ENCODE measurements at regions not wholly inside any gene's neighbourhood (a gene's known extent, or its start where the extent isn't known, plus 50 kb on each side); places are given as distances from the start of the nearest gene placed in this dataset.

DNA sequence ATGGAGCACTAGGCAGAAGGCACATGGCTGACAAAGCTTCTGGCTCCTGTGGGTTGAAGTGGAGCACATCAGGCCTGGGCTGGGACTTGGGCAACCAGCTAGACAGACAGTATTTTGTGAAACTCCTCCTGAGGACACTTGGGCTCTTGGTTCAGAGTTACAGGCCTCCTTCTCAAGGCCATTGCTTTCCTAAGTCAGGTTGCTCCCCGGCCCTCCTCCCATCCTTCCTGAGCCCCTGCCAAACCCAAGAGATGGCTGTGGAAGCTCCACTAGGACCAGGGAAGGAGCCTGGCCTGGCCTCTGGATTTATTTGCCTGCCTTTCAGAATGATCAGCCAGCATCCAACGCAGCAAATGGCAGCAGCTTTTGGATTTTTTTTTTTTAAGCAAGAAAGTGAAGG lies 56.3 kb downstream of the MAGEF1 start:
- intact Hi-C loops (cut with DNase I): no loop called here
- H3K27ac ChIP-seq: no peak overlapping the region

DNA sequence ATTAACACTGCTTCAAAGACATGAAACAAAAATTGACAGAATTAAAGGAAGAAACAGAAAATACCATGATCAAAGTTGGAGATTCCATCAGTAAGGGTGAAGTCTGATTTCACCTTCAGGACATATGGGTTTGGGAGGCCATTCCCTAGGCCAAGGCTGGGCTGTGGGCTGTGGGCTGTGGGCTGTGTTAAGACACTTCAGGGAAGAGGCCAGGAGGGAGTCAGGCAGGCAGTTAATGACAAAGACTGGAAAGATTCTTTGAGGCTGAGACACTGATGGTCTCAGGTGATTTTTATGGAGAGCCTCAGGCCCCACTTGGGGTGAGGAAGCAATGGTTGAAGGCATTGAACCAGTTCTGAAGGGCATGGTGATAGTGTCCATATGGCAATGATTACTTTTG lies 57.5 kb downstream of the MAGEF1 start:
- H3K4me3 ChIP-seq: no peak overlapping the region
- no peak for DNase-seq
- no peaks in the 10 kb centered on the region for H3K4me1 ChIP-seq (replicated peaks in 1 of 2)
- H3K9me3 ChIP-seq (replicated peaks in 1 of 3): no peaks in the 10 kb centered on the region
- TF ChIP-seq POLR2A (IDR thresholded peaks at IDR 0.05): no peak
- TF ChIP-seq, protein P1, sequence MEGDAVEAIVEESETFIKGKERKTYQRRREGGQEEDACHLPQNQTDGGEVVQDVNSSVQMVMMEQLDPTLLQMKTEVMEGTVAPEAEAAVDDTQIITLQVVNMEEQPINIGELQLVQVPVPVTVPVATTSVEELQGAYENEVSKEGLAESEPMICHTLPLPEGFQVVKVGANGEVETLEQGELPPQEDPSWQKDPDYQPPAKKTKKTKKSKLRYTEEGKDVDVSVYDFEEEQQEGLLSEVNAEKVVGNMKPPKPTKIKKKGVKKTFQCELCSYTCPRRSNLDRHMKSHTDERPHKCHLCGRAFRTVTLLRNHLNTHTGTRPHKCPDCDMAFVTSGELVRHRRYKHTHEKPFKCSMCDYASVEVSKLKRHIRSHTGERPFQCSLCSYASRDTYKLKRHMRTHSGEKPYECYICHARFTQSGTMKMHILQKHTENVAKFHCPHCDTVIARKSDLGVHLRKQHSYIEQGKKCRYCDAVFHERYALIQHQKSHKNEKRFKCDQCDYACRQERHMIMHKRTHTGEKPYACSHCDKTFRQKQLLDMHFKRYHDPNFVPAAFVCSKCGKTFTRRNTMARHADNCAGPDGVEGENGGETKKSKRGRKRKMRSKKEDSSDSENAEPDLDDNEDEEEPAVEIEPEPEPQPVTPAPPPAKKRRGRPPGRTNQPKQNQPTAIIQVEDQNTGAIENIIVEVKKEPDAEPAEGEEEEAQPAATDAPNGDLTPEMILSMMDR (IDR thresholded peaks at IDR 0.05): no peak
- no peaks in the 10 kb centered on the region for H3K27me3 ChIP-seq
- intact Hi-C loops (cut with DNase I): no loop called here
- no peaks in the 10 kb centered on the region for H3K36me3 ChIP-seq (replicated peaks in 1 of 2)
- no peak overlapping the region for H3K27ac ChIP-seq

More for the DNA sequence above, 56.3 kb downstream of the MAGEF1 start:
- no peak for TF ChIP-seq POLR2A (IDR thresholded peaks at IDR 0.05)
- TF ChIP-seq, protein P1 (IDR thresholded peaks at IDR 0.05): no peak
- H3K9me3 ChIP-seq (replicated peaks in 1 of 3): no peaks in the 10 kb centered on the region
- no peaks in the 10 kb centered on the region for H3K4me1 ChIP-seq (replicated peaks in 1 of 2)
- no peaks in the 10 kb centered on the region for H3K36me3 ChIP-seq (replicated peaks in 1 of 2)
- DNase-seq: no peak
- H3K27me3 ChIP-seq: no peaks in the 10 kb centered on the region
- no peak overlapping the region for H3K4me3 ChIP-seq
- 69 to 88% (median 82%) methylated on average over 2 of the region's 2 CpGs for WGBS, 4 donors

DNA sequence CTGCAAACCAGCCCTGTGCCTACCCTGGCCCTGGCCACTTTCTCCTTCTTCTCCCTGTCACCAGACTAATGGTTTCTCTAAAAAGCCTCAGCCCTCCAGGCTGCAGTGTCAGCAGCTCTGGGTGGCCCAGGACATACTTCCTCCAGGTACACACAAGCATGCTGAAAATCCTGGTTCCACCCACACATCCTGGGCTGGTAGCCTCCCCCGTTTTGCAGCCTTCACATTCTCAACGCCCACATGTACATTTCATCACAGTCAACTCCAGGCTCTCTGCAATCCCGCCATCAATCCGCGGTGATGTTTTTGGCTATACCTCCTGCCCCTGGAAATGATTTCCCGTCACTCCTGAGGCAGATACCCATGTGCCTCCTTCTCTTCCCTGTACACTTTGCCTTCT lies 59.4 kb downstream of the MAGEF1 start:
- H3K27ac ChIP-seq: no peak overlapping the region
- H3K9me3 ChIP-seq (replicated peaks in 1 of 3): no peaks in the 10 kb centered on the region
- intact Hi-C loops (cut with DNase I): no loop called here
- 74 to 85% (median 80%) methylated on average over 6 of the region's 6 CpGs for whole genome bisulfite sequencing, 4 donors
- TF ChIP-seq POLR2A (IDR thresholded peaks at IDR 0.05): no peak
- TF ChIP-seq, protein P1 (IDR thresholded peaks at IDR 0.05): no peak
- H3K4me1 ChIP-seq (replicated peaks in 1 of 2): no peaks in the 10 kb centered on the region
- no peaks in the 10 kb centered on the region for H3K36me3 ChIP-seq (replicated peaks in 1 of 2)
- DNase-seq: no peak
- no peaks in the 10 kb centered on the region for H3K27me3 ChIP-seq
- no peak overlapping the region for H3K4me3 ChIP-seq

DNA sequence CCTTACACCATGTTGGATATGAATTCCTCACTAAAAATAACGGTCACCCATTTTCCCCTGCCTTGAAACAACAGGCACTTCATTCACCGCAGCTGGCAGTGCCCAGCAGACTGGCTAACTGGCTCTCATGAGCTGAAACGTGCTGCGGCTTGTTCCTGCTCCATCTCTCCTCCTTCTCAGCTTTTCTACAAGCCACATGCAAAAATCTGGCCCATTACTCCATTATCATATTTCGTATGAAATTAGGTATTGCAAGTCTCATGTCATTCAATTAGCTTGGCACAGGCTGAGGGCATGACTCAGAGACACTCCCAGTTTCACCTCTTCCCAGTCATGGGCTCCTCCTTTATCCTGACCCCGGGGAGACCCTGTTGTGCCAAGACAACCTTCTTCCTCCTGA lies 60.0 kb downstream of the MAGEF1 start:
- TF ChIP-seq, protein P1 (IDR thresholded peaks at IDR 0.05): no peak
- TF ChIP-seq POLR2A (IDR thresholded peaks at IDR 0.05): no peak
- Histone ChIP-seq H3K9me3 (replicated peaks in 1 of 3) (no peaks in the 10 kb centered on the region), H3K36me3 (replicated peaks in 1 of 2) (no peaks in the 10 kb centered on the region), H3K27ac (no peak overlapping the region), H3K27me3 (no peaks in the 10 kb centered on the region), H3K4me3 (no peak overlapping the region), H3K4me1 (replicated peaks in 1 of 2) (no peaks in the 10 kb centered on the region)
- DNase-seq: no peak
- intact Hi-C loops (cut with DNase I): no loop called here
- 83 to 91% (median 86%) methylated on average over 6 of the region's 6 CpGs for WGBS, 4 donors

Measured in adrenal gland (tissue), 9 donors.